MM.1S (cell line): ENCODE measurements at regions not wholly inside any gene's neighbourhood (a gene's known extent, or its start where the extent isn't known, plus 50 kb on each side); places are given as distances from the start of the nearest gene placed in this dataset.

Source experiments
- DNase-seq: peaks from one replicate; pipeline ENCODE4 v3.0.0-alpha.2; 2015
- H2AFZ ChIP-seq: fragments of 300-600 bp; sonication (generic); 2 replicates; pipeline ENCODE4 v1.6.0; 2016; ENCODE audit warnings: antibody characterized with exemption, low read length
- H3F3A ChIP-seq: fragments of 300-600 bp; sonication (generic); 2 replicates; pipeline ENCODE4 v1.6.1; 2016; ENCODE audit warnings: mild to moderate bottlenecking, antibody characterized with exemption, low read length, moderate library complexity, mixed read lengths; ENCODE audit not compliant: insufficient read depth
- H3K27ac ChIP-seq: fragments of 300-600 bp; sonication (generic); 2 replicates; pipeline ENCODE4 v1.5.1; 2016; ENCODE audit warnings: mild to moderate bottlenecking, low read length
- H3K27me3 ChIP-seq: fragments of 300-600 bp; sonication (generic); replicated peaks from 2 replicates; pipeline ENCODE4 v1.6.0; 2016; ENCODE audit warnings: low read length; ENCODE audit not compliant: insufficient read depth
- H3K36me3 ChIP-seq: fragments of 300-600 bp; sonication (generic); replicated peaks from 2 replicates; pipeline ENCODE4 v1.6.1; 2016; ENCODE audit warnings: mild to moderate bottlenecking, low read length, mixed read lengths; ENCODE audit not compliant: insufficient read depth
- H3K4me1 ChIP-seq: fragments of 300-600 bp; sonication (generic); 2 replicates; pipeline ENCODE4 v1.6.1; 2016; ENCODE audit warnings: low read length, mixed read lengths
- H3K4me2 ChIP-seq: fragments of 300-600 bp; sonication (generic); 2 replicates; pipeline ENCODE4 v1.6.0; 2016; ENCODE audit warnings: low read depth, low read length
- H3K4me3 ChIP-seq: fragments of 300-600 bp; sonication (generic); 2 replicates; pipeline ENCODE4 v1.5.1; 2016; ENCODE audit warnings: low read length, mixed read lengths
- H3K79me2 ChIP-seq: fragments of 300-600 bp; sonication (generic); 2 replicates; pipeline ENCODE4 v1.6.1; 2016; ENCODE audit warnings: mixed run types, low read length, mixed read lengths
- H3K9ac ChIP-seq: fragments of 300-600 bp; sonication (generic); 2 replicates; pipeline ENCODE4 v1.6.1; 2016; ENCODE audit warnings: low read length, mixed read lengths
- H3K9me2 ChIP-seq: fragments of 300-600 bp; sonication (generic); replicated peaks from 2 replicates; pipeline ENCODE4 v1.6.1; 2016; ENCODE audit warnings: mild to moderate bottlenecking, low read length, mixed read lengths; ENCODE audit not compliant: insufficient read depth
- H3K9me3 ChIP-seq: fragments of 300-600 bp; sonication (generic); replicated peaks from 2 replicates; pipeline ENCODE4 v1.6.1; 2016; ENCODE audit warnings: mild to moderate bottlenecking, low read length, mixed read lengths; ENCODE audit not compliant: insufficient read depth
- H4K20me1 ChIP-seq: fragments of 300-600 bp; sonication (generic); 2 replicates; pipeline ENCODE4 v1.6.1; 2016; ENCODE audit warnings: mild to moderate bottlenecking, low read length, moderate library complexity, mixed read lengths; ENCODE audit not compliant: insufficient read depth
- EZH2 ChIP-seq: fragments of 300-600 bp; sonication (generic); optimal IDR thresholded peaks from 2 replicates; pipeline ENCODE3; 2017; ENCODE audit warnings: low read depth, mild to moderate bottlenecking, antibody characterized with exemption, low read length, mixed read lengths
- EZH2phosphoT487 ChIP-seq: fragments of 300-600 bp; sonication (generic); IDR thresholded peaks from 2 replicates; pipeline ENCODE4 v1.6.1; 2018; ENCODE audit warnings: antibody characterized with exemption, low read length
- TF ChIP-seq, protein P1 (sequence below): fragments of 300-600 bp; sonication (generic); IDR thresholded peaks from 2 replicates; pipeline ENCODE4 v1.5.1; 2016; ENCODE audit warnings: antibody characterized with exemption, low read length, mixed read lengths

DNA sequence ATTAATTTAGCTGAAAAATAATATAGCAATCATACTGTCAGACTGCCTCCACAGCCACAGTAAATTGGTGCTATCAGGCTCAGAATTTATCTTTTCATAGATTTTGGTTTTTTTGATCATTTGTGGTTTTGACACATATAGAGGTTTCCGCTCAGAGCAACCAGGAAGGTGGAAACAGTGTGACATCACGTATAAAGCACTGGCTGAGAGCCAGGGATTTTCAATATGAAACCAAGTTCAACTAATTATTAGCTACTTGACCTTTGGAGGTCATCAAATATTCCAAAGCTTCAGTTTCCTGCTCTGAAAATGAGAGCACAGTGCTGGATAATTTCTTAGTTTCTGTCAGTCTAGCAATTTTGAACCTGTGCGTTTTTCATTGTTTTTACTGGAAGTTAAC, 433.8 kb upstream of the SUCLG2 start:
- no peaks in the 10 kb centered on the region for H3F3A ChIP-seq
- H3K9me2 ChIP-seq = no peaks in the 10 kb centered on the region
- H3K4me1 ChIP-seq = no peaks in the 10 kb centered on the region
- no peak overlapping the region for H3K4me3 ChIP-seq
- no peak overlapping the region for H3K9ac ChIP-seq
- H3K27ac ChIP-seq = no peak overlapping the region
- no peaks in the 10 kb centered on the region for H3K27me3 ChIP-seq
- no peak for DNase-seq
- H3K4me2 ChIP-seq = no peak overlapping the region
- H2AFZ ChIP-seq = no peak overlapping the region
- H4K20me1 ChIP-seq = no peaks in the 10 kb centered on the region
- H3K9me3 ChIP-seq = no peaks in the 10 kb centered on the region
- no peaks in the 10 kb centered on the region for H3K36me3 ChIP-seq
- no peaks in the 10 kb centered on the region for H3K79me2 ChIP-seq
- TF ChIP-seq, protein P1, sequence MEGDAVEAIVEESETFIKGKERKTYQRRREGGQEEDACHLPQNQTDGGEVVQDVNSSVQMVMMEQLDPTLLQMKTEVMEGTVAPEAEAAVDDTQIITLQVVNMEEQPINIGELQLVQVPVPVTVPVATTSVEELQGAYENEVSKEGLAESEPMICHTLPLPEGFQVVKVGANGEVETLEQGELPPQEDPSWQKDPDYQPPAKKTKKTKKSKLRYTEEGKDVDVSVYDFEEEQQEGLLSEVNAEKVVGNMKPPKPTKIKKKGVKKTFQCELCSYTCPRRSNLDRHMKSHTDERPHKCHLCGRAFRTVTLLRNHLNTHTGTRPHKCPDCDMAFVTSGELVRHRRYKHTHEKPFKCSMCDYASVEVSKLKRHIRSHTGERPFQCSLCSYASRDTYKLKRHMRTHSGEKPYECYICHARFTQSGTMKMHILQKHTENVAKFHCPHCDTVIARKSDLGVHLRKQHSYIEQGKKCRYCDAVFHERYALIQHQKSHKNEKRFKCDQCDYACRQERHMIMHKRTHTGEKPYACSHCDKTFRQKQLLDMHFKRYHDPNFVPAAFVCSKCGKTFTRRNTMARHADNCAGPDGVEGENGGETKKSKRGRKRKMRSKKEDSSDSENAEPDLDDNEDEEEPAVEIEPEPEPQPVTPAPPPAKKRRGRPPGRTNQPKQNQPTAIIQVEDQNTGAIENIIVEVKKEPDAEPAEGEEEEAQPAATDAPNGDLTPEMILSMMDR = no peak

DNA sequence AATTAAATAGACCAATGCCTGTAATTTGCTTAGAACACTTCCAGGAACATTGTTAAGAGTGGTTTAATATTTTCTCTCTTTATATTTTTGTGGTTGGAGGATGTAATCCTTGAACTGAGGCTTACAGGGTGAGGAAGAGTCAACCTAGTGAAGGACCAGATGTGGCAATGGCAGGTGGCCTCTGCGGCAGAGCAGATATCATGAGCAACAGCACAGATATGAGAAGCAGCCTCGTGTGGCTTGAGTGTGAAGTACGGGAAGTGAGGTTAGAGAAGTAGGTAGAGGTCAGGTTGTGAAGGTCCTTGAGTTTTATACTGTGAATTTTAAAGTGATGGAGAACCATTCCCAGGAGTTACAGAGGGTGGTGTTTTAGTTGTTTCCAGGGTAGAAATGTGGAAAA, 417.6 kb upstream of the SUCLG2 start:
- H3F3A ChIP-seq = no peaks in the 10 kb centered on the region
- no peak for DNase-seq
- no peaks in the 10 kb centered on the region for H3K79me2 ChIP-seq
- no peaks in the 10 kb centered on the region for H3K36me3 ChIP-seq
- no peaks in the 10 kb centered on the region for H3K9me2 ChIP-seq
- no peak overlapping the region for H3K9ac ChIP-seq
- H3K4me2 ChIP-seq = no peak overlapping the region
- no peak overlapping the region for H3K4me3 ChIP-seq
- no peaks in the 10 kb centered on the region for H3K4me1 ChIP-seq
- TF ChIP-seq EZH2phosphoT487 (no peak), EZH2 (no peak)
- TF ChIP-seq, protein P1 = no peak
- no peaks in the 10 kb centered on the region for H4K20me1 ChIP-seq
- no peaks in the 10 kb centered on the region for H3K9me3 ChIP-seq
- H3K27ac ChIP-seq = no peak overlapping the region
- H3K27me3 ChIP-seq = no peaks in the 10 kb centered on the region
- H2AFZ ChIP-seq = no peak overlapping the region

DNA sequence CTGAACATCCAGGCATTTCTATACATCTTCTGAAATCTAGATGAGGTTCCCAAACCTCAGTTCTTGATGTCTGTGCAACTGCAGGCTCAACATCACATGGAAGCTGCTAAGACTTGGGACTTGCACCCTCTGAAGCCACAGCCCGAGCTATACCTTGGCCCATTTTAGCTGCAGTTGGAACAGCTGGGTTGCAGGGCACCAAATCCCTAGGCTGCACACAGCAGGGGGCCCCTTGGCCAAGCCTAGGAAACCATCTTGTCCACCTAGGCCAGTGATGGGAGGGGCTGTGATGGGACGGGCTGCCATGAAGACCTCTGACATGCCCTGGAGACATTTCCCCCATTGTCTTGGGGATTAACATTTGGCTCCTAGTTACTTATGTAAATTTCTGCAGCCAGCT, 415.8 kb upstream of the SUCLG2 start:
- no peaks in the 10 kb centered on the region for H3K27me3 ChIP-seq
- H2AFZ ChIP-seq = no peak overlapping the region
- no peak for TF ChIP-seq EZH2phosphoT487
- TF ChIP-seq, protein P1 = no peak
- no peak overlapping the region for H3K9ac ChIP-seq
- H3K9me3 ChIP-seq = no peaks in the 10 kb centered on the region
- H3K9me2 ChIP-seq = no peaks in the 10 kb centered on the region
- no peaks in the 10 kb centered on the region for H3K36me3 ChIP-seq
- no peak for DNase-seq
- no peak overlapping the region for H3K27ac ChIP-seq
- H4K20me1 ChIP-seq = no peaks in the 10 kb centered on the region
- no peak overlapping the region for H3K4me3 ChIP-seq
- no peak overlapping the region for H3K4me2 ChIP-seq
- no peaks in the 10 kb centered on the region for H3K79me2 ChIP-seq
- no peaks in the 10 kb centered on the region for H3K4me1 ChIP-seq
- no peaks in the 10 kb centered on the region for H3F3A ChIP-seq

DNA sequence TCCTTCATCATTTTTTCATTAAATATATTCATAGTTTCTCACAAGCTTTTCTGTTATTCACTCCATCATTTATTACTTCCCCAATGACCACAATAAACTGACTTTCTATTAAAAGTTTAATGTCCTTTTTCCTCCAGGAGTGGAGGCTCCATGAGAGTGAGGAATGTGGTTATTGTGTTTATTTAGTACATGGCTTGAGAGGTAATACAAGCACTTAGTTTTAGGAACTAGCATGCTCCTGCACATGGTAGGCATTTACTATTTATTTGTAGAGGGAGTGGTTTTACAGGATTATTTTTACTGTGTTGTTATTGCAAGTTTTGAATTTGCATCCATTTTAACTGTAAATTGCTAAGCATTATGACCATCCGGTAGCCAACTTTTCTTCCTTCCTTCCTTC, 412.9 kb upstream of the SUCLG2 start:
- H4K20me1 ChIP-seq = no peaks in the 10 kb centered on the region
- DNase-seq = no peak
- H3K9me3 ChIP-seq = no peaks in the 10 kb centered on the region
- H3K9me2 ChIP-seq = no peaks in the 10 kb centered on the region
- no peak for TF ChIP-seq EZH2
- TF ChIP-seq, protein P1 = no peak
- no peak for TF ChIP-seq EZH2phosphoT487
- no peak overlapping the region for H3K27ac ChIP-seq
- no peaks in the 10 kb centered on the region for H3K27me3 ChIP-seq
- H3K4me3 ChIP-seq = no peak overlapping the region
- H3K9ac ChIP-seq = no peak overlapping the region
- no peak overlapping the region for H3K4me2 ChIP-seq
- H3K79me2 ChIP-seq = no peaks in the 10 kb centered on the region
- no peaks in the 10 kb centered on the region for H3K4me1 ChIP-seq
- no peaks in the 10 kb centered on the region for H3F3A ChIP-seq
- no peak overlapping the region for H2AFZ ChIP-seq
- no peaks in the 10 kb centered on the region for H3K36me3 ChIP-seq
